ENCODE measurements at regions not wholly inside any gene's neighbourhood (a gene's known extent, or its start where the extent isn't known, plus 50 kb on each side); places are given as distances from the start of the nearest gene placed in this dataset.

DNA sequence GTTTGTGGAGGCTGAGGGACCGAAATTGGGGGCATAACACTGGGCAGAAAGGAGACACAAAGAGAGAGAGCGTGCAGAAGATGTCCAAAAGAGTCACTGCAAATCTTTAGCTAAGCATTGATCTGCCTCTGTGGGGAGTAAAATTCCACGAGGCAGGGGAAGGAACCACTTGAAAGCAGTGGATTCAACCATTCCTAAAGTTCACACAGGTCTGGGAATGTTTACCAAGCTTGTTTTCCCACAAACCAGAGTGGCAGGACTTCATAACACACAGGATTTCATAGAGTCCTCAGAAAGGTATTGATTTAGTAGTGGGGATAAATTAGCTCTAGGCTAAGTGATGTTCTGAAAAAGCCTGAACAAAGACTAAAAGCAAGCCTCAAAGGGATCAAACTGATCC lies 66.1 kb upstream of the RPL38 start:
- no peak for TF ChIP-seq EZH2 (IDR thresholded peaks at IDR 0.05)
- TF ChIP-seq POLR2AphosphoS5 (IDR thresholded peaks at IDR 0.05; ENCODE audit: borderline replicate concordance, low read depth, low read length), result no peak

All from SK-N-MC (cell line).